ENCODE measurements at regions not wholly inside any gene's neighbourhood (a gene's known extent, or its start where the extent isn't known, plus 50 kb on each side); places are given as distances from the start of the nearest gene placed in this dataset.

DNA sequence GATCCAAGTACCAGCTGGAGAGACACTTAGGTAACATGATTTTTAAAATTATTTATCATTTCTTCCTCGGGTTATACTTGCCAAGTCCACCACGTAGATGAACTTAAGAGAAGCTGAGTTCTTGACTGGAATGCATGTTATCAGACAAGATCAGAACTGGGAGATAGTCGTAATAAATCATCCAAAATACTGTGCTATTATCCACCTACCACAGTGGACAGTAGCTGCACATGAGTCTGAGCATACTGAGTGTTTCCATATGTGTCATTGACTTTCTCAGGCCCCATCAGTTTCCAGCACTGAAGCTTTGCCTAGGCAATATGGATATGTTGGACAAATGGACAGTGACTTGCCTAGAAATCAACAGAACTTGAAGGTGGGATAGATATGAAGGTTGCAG lies 77.9 kb upstream of the RRP15 start:
- DNase-seq (no peak), ATAC-seq (replicated peaks in 1 of 4) (no peak)
- WGBS (ENCODE audit: insufficient coverage) = no CpG with 5 or more reads among the region's 3 CpGs
- Histone ChIP-seq H3K4me1 (ENCODE audit: control insufficient read depth in 1 of 2, extremely low read depth in 1 of 2, insufficient read depth in 2 of 2, low read length in 2 of 2) (no peaks in the 10 kb centered on the region), H3K4me3 (ENCODE audit: control insufficient read depth in 1 of 2, extremely low read depth in 1 of 2, low read length in 1 of 2) (no peak overlapping the region), H3K27me3 (replicated peaks in 1 of 2; ENCODE audit: control insufficient read depth in 2 of 2, extremely low read depth in 1 of 2, insufficient read depth in 2 of 2, low read length in 1 of 2) (no peaks in the 10 kb centered on the region), H3K27ac (ENCODE audit: low read length) (no peak overlapping the region), H3K36me3 (ENCODE audit: control insufficient read depth in 2 of 2, extremely low read depth in 1 of 2, insufficient read depth in 1 of 2, low read length in 1 of 2) (no peaks in the 10 kb centered on the region), H3K9me3 (no peaks in the 10 kb centered on the region)
- no peak overlapping the region for H3K4me3 Mint-ChIP-seq
- peaks cover 1 to 10% of the 10 kb centered on the region in 2 donors for H3K27me3 Mint-ChIP-seq
- no peaks in the 10 kb centered on the region for H3K36me3 Mint-ChIP-seq
- no peaks in the 10 kb centered on the region for H3K4me1 Mint-ChIP-seq
- peaks cover 0 to 7% (median 0%) of the 10 kb centered on the region in 3 donors for H3K9me3 Mint-ChIP-seq
- POLR2A ChIA-PET = no interaction called here
- no peak overlapping the region for H3K27ac Mint-ChIP-seq
- CTCF ChIA-PET = no interaction called here

GRCh38 chr1:218209351-218209861 lies 75.7 kb upstream of the RRP15 start:
- Mint-ChIP-seq H3K36me3 (no peaks in the 10 kb centered on the region), H3K4me3 (no peak overlapping the region), H3K27ac (no peak overlapping the region), H3K9me3 (no peaks in the 10 kb centered on the region), H3K4me1 (no peaks in the 10 kb centered on the region), H3K27me3 (peaks cover 8 to 10% of the 10 kb centered on the region in 2 donors)
- ChIA-PET CTCF (no interaction called here), POLR2A (no interaction called here)
- no peak for DNase-seq
- 11% methylated on average over 1 of the region's 3 CpGs for WGBS (ENCODE audit: insufficient coverage)
- peaks cover 0 to 4% of the 10 kb centered on the region in 2 experiments for H3K27me3 ChIP-seq (replicated peaks in 1 of 2; ENCODE audit: control insufficient read depth in 2 of 2, extremely low read depth in 1 of 2, insufficient read depth in 2 of 2, low read length in 1 of 2)
- H3K4me3 ChIP-seq (ENCODE audit: control insufficient read depth in 1 of 2, extremely low read depth in 1 of 2, low read length in 1 of 2) = no peak overlapping the region
- no peak overlapping the region for H3K27ac ChIP-seq (ENCODE audit: low read length)
- no peaks in the 10 kb centered on the region for H3K4me1 ChIP-seq (ENCODE audit: control insufficient read depth in 1 of 2, extremely low read depth in 1 of 2, insufficient read depth in 2 of 2, low read length in 2 of 2)
- no peaks in the 10 kb centered on the region for H3K9me3 ChIP-seq
- ATAC-seq (replicated peaks in 1 of 4) = no peak
- H3K36me3 ChIP-seq (ENCODE audit: control insufficient read depth in 2 of 2, extremely low read depth in 1 of 2, insufficient read depth in 1 of 2, low read length in 1 of 2) = no peaks in the 10 kb centered on the region

- Histone ChIP-seq H3K27me3 (replicated peaks in 1 of 2; ENCODE audit: control insufficient read depth in 2 of 2, extremely low read depth in 1 of 2, insufficient read depth in 2 of 2, low read length in 1 of 2) (peaks cover 0 to 4% of the 10 kb centered on the region in 2 experiments), H3K27ac (ENCODE audit: low read length) (no peak overlapping the region), H3K9me3 (no peaks in the 10 kb centered on the region), H3K4me1 (ENCODE audit: control insufficient read depth in 1 of 2, extremely low read depth in 1 of 2, insufficient read depth in 2 of 2, low read length in 2 of 2) (no peaks in the 10 kb centered on the region), H3K4me3 (ENCODE audit: control insufficient read depth in 1 of 2, extremely low read depth in 1 of 2, low read length in 1 of 2) (no peak overlapping the region), H3K36me3 (ENCODE audit: control insufficient read depth in 2 of 2, extremely low read depth in 1 of 2, insufficient read depth in 1 of 2, low read length in 1 of 2) (no peaks in the 10 kb centered on the region)
- Mint-ChIP-seq H3K27me3 (peaks cover 8 to 14% of the 10 kb centered on the region in 2 donors), H3K27ac (no peak overlapping the region), H3K4me3 (no peak overlapping the region), H3K9me3 (no peaks in the 10 kb centered on the region), H3K4me1 (no peaks in the 10 kb centered on the region), H3K36me3 (no peaks in the 10 kb centered on the region)
- DNase-seq (no peak), ATAC-seq (replicated peaks in 1 of 4) (no peak)
- ChIA-PET CTCF (no interaction called here), POLR2A (no interaction called here)
These were observed 73.9 kb upstream of the RRP15 start for GRCh38 chr1:218211241-218211640.

GRCh38 chr1:218217040-218217439 lies 68.1 kb upstream of the RRP15 start:
- no peak for DNase-seq
- H3K9me3 Mint-ChIP-seq = no peaks in the 10 kb centered on the region
- ATAC-seq (replicated peaks in 1 of 4) = no peak
- WGBS (ENCODE audit: insufficient coverage) = 20% methylated on average over 1 of the region's 4 CpGs
- POLR2A ChIA-PET = no interaction called here
- peaks cover 0 to 4% of the 10 kb centered on the region in 2 experiments for H3K27me3 ChIP-seq (replicated peaks in 1 of 2; ENCODE audit: control insufficient read depth in 2 of 2, extremely low read depth in 1 of 2, insufficient read depth in 2 of 2, low read length in 1 of 2)
- H3K9me3 ChIP-seq = no peaks in the 10 kb centered on the region
- no peaks in the 10 kb centered on the region for H3K4me1 ChIP-seq (ENCODE audit: control insufficient read depth in 1 of 2, extremely low read depth in 1 of 2, insufficient read depth in 2 of 2, low read length in 2 of 2)
- CTCF ChIA-PET = no interaction called here
- H3K27me3 Mint-ChIP-seq = peaks cover 13% of the 10 kb centered on the region in 2 donors
- H3K27ac ChIP-seq (ENCODE audit: low read length) = no peak overlapping the region
- H3K36me3 ChIP-seq (ENCODE audit: control insufficient read depth in 2 of 2, extremely low read depth in 1 of 2, insufficient read depth in 1 of 2, low read length in 1 of 2) = no peaks in the 10 kb centered on the region
- H3K4me1 Mint-ChIP-seq = no peaks in the 10 kb centered on the region
- no peak overlapping the region for H3K4me3 ChIP-seq (ENCODE audit: control insufficient read depth in 1 of 2, extremely low read depth in 1 of 2, low read length in 1 of 2)
- no peaks in the 10 kb centered on the region for H3K36me3 Mint-ChIP-seq
- H3K4me3 Mint-ChIP-seq = no peak overlapping the region
- H3K27ac Mint-ChIP-seq = no peak overlapping the region

GRCh38 chr1:218219460-218219859 lies 65.6 kb upstream of the RRP15 start:
- no peaks in the 10 kb centered on the region for H3K4me1 Mint-ChIP-seq
- DNase-seq (no peak), ATAC-seq (replicated peaks in 1 of 4) (no peak)
- Histone ChIP-seq H3K4me1 (ENCODE audit: control insufficient read depth in 1 of 2, extremely low read depth in 1 of 2, insufficient read depth in 2 of 2, low read length in 2 of 2) (no peaks in the 10 kb centered on the region), H3K27ac (ENCODE audit: low read length) (no peak overlapping the region), H3K9me3 (no peaks in the 10 kb centered on the region), H3K4me3 (ENCODE audit: control insufficient read depth in 1 of 2, extremely low read depth in 1 of 2, low read length in 1 of 2) (no peak overlapping the region), H3K36me3 (ENCODE audit: control insufficient read depth in 2 of 2, extremely low read depth in 1 of 2, insufficient read depth in 1 of 2, low read length in 1 of 2) (no peaks in the 10 kb centered on the region), H3K27me3 (replicated peaks in 1 of 2; ENCODE audit: control insufficient read depth in 2 of 2, extremely low read depth in 1 of 2, insufficient read depth in 2 of 2, low read length in 1 of 2) (no peaks in the 10 kb centered on the region)
- no peaks in the 10 kb centered on the region for H3K36me3 Mint-ChIP-seq
- H3K4me3 Mint-ChIP-seq = no peak overlapping the region
- CTCF ChIA-PET = interaction anchor here in 1 of 2 donors (0.6 kb wide), 1 partner anchor 1361 kb away, joined by 3 read pairs; no protein-coding TSS in a partner anchor
- H3K27ac Mint-ChIP-seq = no peak overlapping the region
- H3K27me3 Mint-ChIP-seq = peaks cover 7 to 13% of the 10 kb centered on the region in 2 donors
- H3K9me3 Mint-ChIP-seq = no peaks in the 10 kb centered on the region
- WGBS (ENCODE audit: insufficient coverage) = 83% methylated on average over 1 of the region's 2 CpGs
- POLR2A ChIA-PET = interaction anchor here in 1 of 2 donors (0.6 kb wide), 1 partner anchor 1004 kb away, joined by 3 read pairs; no protein-coding TSS in a partner anchor

DNA sequence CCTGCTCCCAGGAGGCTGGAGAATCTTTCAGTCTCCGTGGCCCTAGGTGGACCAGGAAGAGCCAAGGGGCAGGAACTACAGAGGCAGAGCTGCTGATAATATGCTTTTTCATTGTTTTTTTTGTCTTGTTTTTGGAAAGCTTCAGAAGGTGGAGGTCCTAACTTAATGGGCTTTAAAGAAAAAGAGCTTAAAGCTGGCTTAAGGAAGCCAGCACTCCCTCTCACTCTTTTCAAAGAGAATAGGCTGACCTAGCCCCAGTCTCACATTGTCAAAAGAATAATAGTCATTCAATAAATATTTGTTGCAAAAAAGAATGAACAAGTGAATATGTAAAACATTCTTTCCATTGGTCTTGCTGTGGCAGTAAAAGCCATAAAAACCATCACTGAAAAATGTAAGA lies 61.0 kb upstream of the RRP15 start:
- ChIA-PET CTCF (no interaction called here), POLR2A (no interaction called here)
- Mint-ChIP-seq H3K36me3 (no peaks in the 10 kb centered on the region), H3K27ac (no peak overlapping the region), H3K9me3 (no peaks in the 10 kb centered on the region), H3K4me1 (no peaks in the 10 kb centered on the region), H3K4me3 (no peak overlapping the region), H3K27me3 (peaks cover 0 to 4% of the 10 kb centered on the region in 2 donors)
- Histone ChIP-seq H3K4me3 (ENCODE audit: control insufficient read depth in 1 of 2, extremely low read depth in 1 of 2, low read length in 1 of 2) (no peak overlapping the region), H3K27me3 (replicated peaks in 1 of 2; ENCODE audit: control insufficient read depth in 2 of 2, extremely low read depth in 1 of 2, insufficient read depth in 2 of 2, low read length in 1 of 2) (no peaks in the 10 kb centered on the region), H3K9me3 (no peaks in the 10 kb centered on the region), H3K27ac (ENCODE audit: low read length) (no peak overlapping the region), H3K36me3 (ENCODE audit: control insufficient read depth in 2 of 2, extremely low read depth in 1 of 2, insufficient read depth in 1 of 2, low read length in 1 of 2) (no peaks in the 10 kb centered on the region), H3K4me1 (ENCODE audit: control insufficient read depth in 1 of 2, extremely low read depth in 1 of 2, insufficient read depth in 2 of 2, low read length in 2 of 2) (no peaks in the 10 kb centered on the region)
- DNase-seq = no peak
- no CpG with 5 or more reads among the region's 1 CpG for WGBS (ENCODE audit: insufficient coverage)
- no peak for ATAC-seq (replicated peaks in 1 of 4)

GRCh38 chr1:218226005-218226404 lies 59.1 kb upstream of the RRP15 start:
- Histone ChIP-seq H3K4me3 (ENCODE audit: control insufficient read depth in 1 of 2, extremely low read depth in 1 of 2, low read length in 1 of 2) (no peak overlapping the region), H3K9me3 (no peaks in the 10 kb centered on the region), H3K36me3 (ENCODE audit: control insufficient read depth in 2 of 2, extremely low read depth in 1 of 2, insufficient read depth in 1 of 2, low read length in 1 of 2) (no peaks in the 10 kb centered on the region), H3K27me3 (replicated peaks in 1 of 2; ENCODE audit: control insufficient read depth in 2 of 2, extremely low read depth in 1 of 2, insufficient read depth in 2 of 2, low read length in 1 of 2) (no peaks in the 10 kb centered on the region), H3K27ac (ENCODE audit: low read length) (no peak overlapping the region), H3K4me1 (ENCODE audit: control insufficient read depth in 1 of 2, extremely low read depth in 1 of 2, insufficient read depth in 2 of 2, low read length in 2 of 2) (no peaks in the 10 kb centered on the region)
- Mint-ChIP-seq H3K27ac (no peak overlapping the region), H3K27me3 (no peaks in the 10 kb centered on the region), H3K4me1 (no peaks in the 10 kb centered on the region), H3K9me3 (no peaks in the 10 kb centered on the region), H3K36me3 (no peaks in the 10 kb centered on the region), H3K4me3 (no peak overlapping the region)
- POLR2A ChIA-PET = interaction anchor here in 1 of 2 donors (0.6 kb wide), 1 partner anchor 61 kb away, joined by 10 read pairs; no protein-coding TSS in a partner anchor
- WGBS (ENCODE audit: insufficient coverage) = 83% methylated on average over 2 of the region's 5 CpGs
- ATAC-seq (replicated peaks in 1 of 4) (no peak), DNase-seq (no peak)
- CTCF ChIA-PET = no interaction called here
